ENCODE measurements at regions not wholly inside any gene's neighbourhood (a gene's known extent, or its start where the extent isn't known, plus 50 kb on each side); places are given as distances from the start of the nearest gene placed in this dataset.
"Not testable (repeated sequence)": the region's sequence is repeated elsewhere in the genome, so short reads cannot be mapped to it uniquely, and the experiment has no call there.

- DNase-seq: no peak
These were observed 252.1 kb upstream of the CCNG1 start for GRCh38 chr5:163185315-163185714.

- no peak for DNase-seq
These were observed 248.3 kb upstream of the CCNG1 start for GRCh38 chr5:163189023-163189553.

GRCh38 chr5:163190283-163190682, 247.1 kb upstream of the CCNG1 start:
- DNase-seq: no peak

GRCh38 chr5:163190784-163191183, 246.6 kb upstream of the CCNG1 start:
- DNase-seq: no peak

- DNase-seq: no peak
These were observed 243.5 kb upstream of the CCNG1 start for GRCh38 chr5:163193886-163194285.

- DNase-seq: no peak
These were observed 231.8 kb upstream of the CCNG1 start for GRCh38 chr5:163205645-163206044.

- DNase-seq: no peak
These were observed 215.8 kb upstream of the CCNG1 start for GRCh38 chr5:163221581-163221980.

- DNase-seq: no peak
These were observed 214.4 kb upstream of the CCNG1 start for GRCh38 chr5:163222982-163223381.

GRCh38 chr5:163244445-163244987, 192.9 kb upstream of the CCNG1 start:
- DNase-seq: no peak

GRCh38 chr5:163245584-163245983, 191.8 kb upstream of the CCNG1 start:
- no peak for DNase-seq

GRCh38 chr5:163248333-163248732, 189.1 kb upstream of the CCNG1 start:
- no peak for DNase-seq

GRCh38 chr5:163248871-163249270, 188.5 kb upstream of the CCNG1 start:
- no peak for DNase-seq

- no peak for DNase-seq
These were observed 184.4 kb upstream of the CCNG1 start for GRCh38 chr5:163252950-163253349.

GRCh38 chr5:163259495-163259894, 177.9 kb upstream of the CCNG1 start:
- DNase-seq: no peak

GRCh38 chr5:163260471-163260870, 176.9 kb upstream of the CCNG1 start:
- DNase-seq: no peak

- DNase-seq: no peak
These were observed 176.4 kb upstream of the CCNG1 start for GRCh38 chr5:163260961-163261360.

- no peak for DNase-seq
These were observed 175.6 kb upstream of the CCNG1 start for GRCh38 chr5:163261647-163262269.

GRCh38 chr5:163266249-163266648, 171.1 kb upstream of the CCNG1 start:
- not testable (repeated sequence) for DNase-seq

GRCh38 chr5:163269624-163270023, 167.8 kb upstream of the CCNG1 start:
- peak; percentile 3 for DNase-seq

- no peak for DNase-seq
These were observed 160.9 kb upstream of the CCNG1 start for GRCh38 chr5:163276466-163276865.

- DNase-seq: not testable (repeated sequence)
These were observed 156.5 kb upstream of the CCNG1 start for GRCh38 chr5:163280897-163281296.

- DNase-seq: no peak
These were observed 155.9 kb upstream of the CCNG1 start for GRCh38 chr5:163281512-163281911.

- DNase-seq: no peak
These were observed 143.6 kb upstream of the CCNG1 start for GRCh38 chr5:163293836-163294235.

GRCh38 chr5:163303718-163304117, 133.7 kb upstream of the CCNG1 start:
- DNase-seq: no peak

- no peak for DNase-seq
These were observed 131.7 kb upstream of the CCNG1 start for GRCh38 chr5:163305655-163306054.
